OCI-LY1 (cell line): ENCODE measurements at regions not wholly inside any gene's neighbourhood (a gene's known extent, or its start where the extent isn't known, plus 50 kb on each side); places are given as distances from the start of the nearest gene placed in this dataset.

Experiments
- CTCF ChIP-seq: fragments of 200-600 bp; sonication (generic), shearing (Covaris generic); IDR thresholded peaks from 2 replicates; pipeline ENCODE4 v1.5.1; 2017; ENCODE audit warnings: mild to moderate bottlenecking, antibody characterized with exemption, low read length, moderate library complexity, mixed read lengths
- EZH2 ChIP-seq: fragments of 200-600 bp; sonication (generic), shearing (Covaris generic); IDR thresholded peaks from 2 replicates; pipeline ENCODE4 v1.8.0; 2017; ENCODE audit warnings: borderline replicate concordance, mixed run types, mild to moderate bottlenecking, antibody characterized with exemption, low read length, moderate library complexity, mixed read lengths

GRCh38 chr3:177340243-177340830 lies 143.1 kb upstream of the TBL1XR1 start:
- no peak for TF ChIP-seq CTCF
- TF ChIP-seq EZH2: no peak
